Vagina (tissue), 2 donors: ENCODE measurements at regions not wholly inside any gene's neighbourhood (a gene's known extent, or its start where the extent isn't known, plus 50 kb on each side); places are given as distances from the start of the nearest gene placed in this dataset.

ENCODE experiments used
- CTCF ChIP-seq, 3 experiments: fragments of 450-650 bp in 2 of 3; fragments of 200-600 bp in 1 of 3; sonication (generic) in 1 of 3; IDR thresholded peaks; one replicate each; pipeline ENCODE4 v1.5.1; 2017 to 2019; ENCODE audit warnings: antibody characterized with exemption in 3 of 3, mild to moderate bottlenecking in 2 of 3, moderate library complexity in 2 of 3
- POLR2A ChIP-seq, 2 donors: fragments of 450-650 bp; IDR thresholded peaks; one replicate each; pipeline ENCODE4 v1.6.1; 2017; ENCODE audit warnings: antibody characterized with exemption in 2 of 2, mild to moderate bottlenecking in 2 of 2, moderate library complexity in 2 of 2
- POLR2AphosphoS5 ChIP-seq, 2 donors: sonication (generic); formaldehyde crosslinking; IDR thresholded peaks; one replicate each; pipeline ENCODE4 v1.9.0; 2017; ENCODE audit warnings: antibody characterized with exemption in 2 of 2, mild to moderate bottlenecking in 2 of 2, low read depth in 1 of 2; ENCODE audit not compliant: insufficient read depth in 1 of 2

GRCh38 chr4:33349376-33349775, 2629.2 kb downstream of the PCDH7 start:
- TF ChIP-seq CTCF (IDR thresholded peaks at IDR 0.05) (no peak), POLR2AphosphoS5 (IDR thresholded peaks at IDR 0.05; ENCODE audit: insufficient read depth in 1 of 2, low read depth in 1 of 2) (no peak), POLR2A (IDR thresholded peaks at IDR 0.05) (no peak)
